Sigmoid colon (tissue), 3 donors: ENCODE measurements at regions not wholly inside any gene's neighbourhood (a gene's known extent, or its start where the extent isn't known, plus 50 kb on each side); places are given as distances from the start of the nearest gene placed in this dataset.

ENCODE experiments used
- CTCF ChIP-seq, 4 experiments: fragments of 450-650 bp in 3 of 4; fragments of 200-600 bp in 1 of 4; IDR thresholded peaks; one replicate each; pipeline ENCODE4 v1.5.1; 2016 to 2019; ENCODE audit warnings: antibody characterized with exemption in 4 of 4, mild to moderate bottlenecking in 3 of 4, moderate library complexity in 2 of 4
- POLR2A ChIP-seq, 2 donors: fragments of 450-650 bp; IDR thresholded peaks; one replicate each; pipeline ENCODE4 v1.6.1; 2016; ENCODE audit warnings: antibody characterized with exemption in 2 of 2, mild to moderate bottlenecking in 2 of 2, moderate library complexity in 2 of 2

GRCh38 chr6:147768969-147769368 lies 260.5 kb downstream of the SAMD5 start:
- TF ChIP-seq CTCF (IDR thresholded peaks at IDR 0.05): no peak
- TF ChIP-seq POLR2A (IDR thresholded peaks at IDR 0.05): no peak
